K562 (cell line): ENCODE measurements at regions not wholly inside any gene's neighbourhood (a gene's known extent, or its start where the extent isn't known, plus 50 kb on each side); places are given as distances from the start of the nearest gene placed in this dataset.

Experiments used
- ATAC-seq: fragments of 200-7000 bp; cut with Tn5 transposase; 3 replicates; pipeline ENCODE4 v1.9.1; 2020; ENCODE audit warnings: moderate library complexity
- BruUV-seq: library from RNA; stranded (reverse); fragments of 400-500 nt; replicated peaks from 2 replicates; lab custom pipeline; 2021; lab: Mats Ljungman, UMichigan
- CTCF ChIA-PET: fragments of 300-600 bp; formaldehyde crosslinking; extraction: SDS; loops from one replicate; lab custom pipeline; 2021; ENCODE audit warnings: low intra/inter-chr PET ratio; lab: Yijun Ruan, JAX
- POLR2A ChIA-PET: fragments of 300-600, 350-650 bp; sonication (Branson Sonifier 250); formaldehyde crosslinking; extraction: SDS; loops from one replicate; lab custom pipeline; 2021; ENCODE audit warnings: antibody characterized with exemption, inconsistent platforms; lab: Yijun Ruan, JAX
- DNase-seq, 4 experiments: peaks; one replicate each; pipeline versions ENCODE4 v3.0.0 to v3.0.0-alpha.2; 2011 to 2018; ENCODE audit warnings: low spot score in 3 of 4, mixed read lengths in 3 of 4; ENCODE audit errors: extremely low read depth in 1 of 4
- FAIRE-seq: peaks from 2 replicates; lab custom pipeline; 2011; peaks lifted over from hg19 to GRCh38; lab: Jason Lieb, UNC
- H2AFZ ChIP-seq: 2 replicates; pipeline ENCODE4 v1.6.0; 2011; ENCODE audit warnings: low read depth, low read length, control low read depth, inconsistent platforms
- H3K27ac ChIP-seq: fragments of 200-600 bp; 3 replicates; pipeline ENCODE4 v1.8.0; 2011; ENCODE audit warnings: low read depth, mild to moderate bottlenecking, control low read depth, inconsistent platforms, low read length, moderate library complexity, mixed read lengths; ENCODE audit errors: extremely low read depth
- H3K27me3 ChIP-seq, 2 experiments: fragments of 300-600 bp in 1 of 2; 2 replicates in 1 of 2; 3 replicates in 1 of 2; pipeline versions ENCODE4 v1.6.0 to v1.8.0; 2011; ENCODE audit warnings: inconsistent platforms in 2 of 2, low read length in 2 of 2, mild to moderate bottlenecking in 1 of 2, mixed read lengths in 1 of 2, moderate library complexity in 1 of 2; ENCODE audit not compliant: control insufficient read depth in 2 of 2, insufficient read depth in 2 of 2
- H3K36me3 ChIP-seq: fragments of 300-600 bp; 3 replicates; pipeline ENCODE4 v1.8.0; 2011; ENCODE audit warnings: mild to moderate bottlenecking, low read length, inconsistent platforms; ENCODE audit not compliant: control insufficient read depth, insufficient read depth
- H3K4me1 ChIP-seq, 2 experiments: fragments of 200-600 bp in 1 of 2; replicated peaks in 1 of 2; 2 replicates in 1 of 2; 3 replicates in 1 of 2; pipeline versions ENCODE4 v1.5.1 to v1.8.0; 2011; ENCODE audit warnings: inconsistent platforms in 2 of 2, low read length in 2 of 2, mild to moderate bottlenecking in 1 of 2, mixed read lengths in 1 of 2, moderate library complexity in 1 of 2; ENCODE audit not compliant: control insufficient read depth in 2 of 2, insufficient read depth in 2 of 2
- H3K4me2 ChIP-seq: 2 replicates; pipeline ENCODE4 v1.6.1; 2011; ENCODE audit warnings: low read length, control low read depth, inconsistent platforms, mixed read lengths; ENCODE audit not compliant: insufficient read depth
- H3K4me3 ChIP-seq: fragments of 200-600 bp; sonication (generic), shearing (Covaris generic); 2 replicates; pipeline ENCODE4 v1.5.1; 2016; ENCODE audit warnings: control low read depth, inconsistent platforms
- H3K79me2 ChIP-seq: fragments of 200-600 bp; 3 replicates; pipeline ENCODE4 v1.8.0; 2011; ENCODE audit warnings: low read length, inconsistent platforms; ENCODE audit not compliant: control insufficient read depth, insufficient read depth
- H3K9ac ChIP-seq, 2 experiments: 2 replicates each; pipeline versions ENCODE4 v1.6.0 to v1.6.1; 2011; ENCODE audit warnings: low read depth in 2 of 2, low read length in 2 of 2, control low read depth in 1 of 2, inconsistent platforms in 1 of 2, mild to moderate bottlenecking in 1 of 2, mixed read lengths in 1 of 2; ENCODE audit not compliant: insufficient read depth in 1 of 2
- H3K9me1 ChIP-seq: one replicate; pipeline ENCODE4 v1.6.0; 2011; ENCODE audit warnings: inconsistent platforms, mild to moderate bottlenecking, low read length, moderate library complexity; ENCODE audit not compliant: control insufficient read depth, insufficient read depth
- H3K9me3 ChIP-seq: replicated peaks from 2 replicates; pipeline ENCODE4 v1.5.1; 2011; ENCODE audit warnings: low read depth, low read length, inconsistent platforms; ENCODE audit not compliant: control insufficient read depth, insufficient read depth
- H4K20me1 ChIP-seq: replicated peaks from 2 replicates; pipeline ENCODE4 v1.6.1; 2011; ENCODE audit warnings: low read length, inconsistent platforms, mixed read lengths; ENCODE audit not compliant: control insufficient read depth, insufficient read depth
- BMI1 ChIP-seq: fragments of 150-350 bp; IDR thresholded peaks from 2 replicates; pipeline ENCODE4 v1.6.1; 2014; ENCODE audit warnings: low read length
- EGR1 ChIP-seq: fragments of 450-650 bp; conservative IDR thresholded peaks from 2 replicates; pipeline ENCODE4 v1.6.1; 2017; ENCODE audit warnings: mild to moderate bottlenecking
- KLF13 ChIP-seq: fragments of 450-650 bp; IDR thresholded peaks from 2 replicates; pipeline ENCODE4 v1.6.1; 2016; ENCODE audit warnings: missing genetic modification characterization, low read depth, mild to moderate bottlenecking, missing compliant biosample characterization, moderate library complexity, borderline replicate concordance
- SMAD4 ChIP-seq: fragments of 250-450 bp; sonication (Bioruptor Pico); conservative IDR thresholded peaks from 2 replicates; pipeline ENCODE4 v1.8.0; 2021; ENCODE audit warnings: inconsistent platforms, mild to moderate bottlenecking, moderate library complexity
- SMARCC2 ChIP-seq: fragments of 450-650 bp; IDR thresholded peaks from 2 replicates; pipeline ENCODE4 v1.6.1; 2017; ENCODE audit warnings: antibody characterized with exemption, moderate library complexity, mild to moderate bottlenecking, low read depth
- ZBTB17 ChIP-seq: fragments of 450-650 bp; formaldehyde crosslinking; IDR thresholded peaks from 2 replicates; pipeline ENCODE4 v1.4.0; 2020; ENCODE audit warnings: mild to moderate bottlenecking
- WGBS: fragments of 100-300 bp; shearing (Covaris generic); methylation state at CpG from one replicate; pipeline ENCODE4 v1.1.6; 2016; ENCODE audit warnings: low coverage, mixed read lengths; ENCODE audit not compliant: insufficient coverage; ENCODE audit errors: missing lambda C conversion rate; 5-methylcytosine and 5-hydroxymethylcytosine counted together
- in situ Hi-C: fragments of 300-500 bp; cut with MboI; formaldehyde crosslinking; loops from 4 replicates; pipeline ENCODE4 v1.15.0; 2018; ENCODE audit warnings: inconsistent platforms, mixed read lengths
- intact Hi-C: fragments of 100-400 bp; cut with micrococcal nuclease; formaldehyde crosslinking; loops from 2 replicates; pipeline ENCODE4 v1.14.2; 2022
- TF ChIP-seq, protein P1 (sequence below): fragments of 450-650 bp; conservative IDR thresholded peaks from 2 replicates; pipeline ENCODE4 v1.6.1; 2016; ENCODE audit warnings: missing genetic modification characterization, low read depth, mild to moderate bottlenecking, missing compliant biosample characterization, moderate library complexity
- TF ChIP-seq, protein P2 (sequence below): fragments of 200-600 bp; sonication (generic); IDR thresholded peaks from one replicate; pipeline ENCODE4 v1.6.1; 2012; ENCODE audit warnings: mild to moderate bottlenecking, low read depth, low read length, inconsistent platforms

DNA sequence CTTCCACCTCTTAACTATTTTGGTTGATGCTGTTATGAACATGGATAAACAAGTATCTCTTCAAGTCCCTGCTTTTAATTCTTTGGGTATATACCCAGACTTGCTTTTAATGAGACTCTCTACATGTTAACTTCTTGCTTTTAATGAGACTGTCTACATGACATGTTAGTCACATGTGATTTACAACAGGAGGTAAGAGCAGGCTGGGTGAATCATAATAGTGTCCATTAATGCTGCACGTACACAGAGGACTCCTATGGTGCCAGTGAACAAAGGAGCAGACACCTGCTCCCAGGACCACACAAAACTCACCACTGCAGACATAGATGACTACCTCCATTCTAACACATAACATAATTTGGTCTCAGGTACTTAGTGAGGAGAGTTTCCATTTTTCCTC lies 273.4 kb upstream of the NSMCE3 start:
- ChIA-PET CTCF (no interaction called here), POLR2A (no interaction called here)
- intact Hi-C loops = no loop called here
- no peak overlapping the region for H2AFZ ChIP-seq
- H3K36me3 ChIP-seq = no peaks in the 10 kb centered on the region
- WGBS = 0% methylated on average over 1 of the region's 1 CpG
- BruUV-seq = no TSS peak
- H3K9me3 ChIP-seq = no peaks in the 10 kb centered on the region
- in situ Hi-C loops = no loop called here
- H3K4me3 ChIP-seq = no peak overlapping the region
- H3K9ac ChIP-seq = no peak overlapping the region
- H3K9me1 ChIP-seq = no peaks in the 10 kb centered on the region
- no peak for DNase-seq
- H4K20me1 ChIP-seq = no peaks in the 10 kb centered on the region
- no peak for ATAC-seq
- peaks cover 6 to 22% of the 10 kb centered on the region in 2 experiments for H3K27me3 ChIP-seq
- H3K27ac ChIP-seq = no peak overlapping the region
- no peak for FAIRE-seq
- H3K4me2 ChIP-seq = no peak overlapping the region
- H3K4me1 ChIP-seq = no peaks in the 10 kb centered on the region
- no peaks in the 10 kb centered on the region for H3K79me2 ChIP-seq
- TF ChIP-seq, protein P1, sequence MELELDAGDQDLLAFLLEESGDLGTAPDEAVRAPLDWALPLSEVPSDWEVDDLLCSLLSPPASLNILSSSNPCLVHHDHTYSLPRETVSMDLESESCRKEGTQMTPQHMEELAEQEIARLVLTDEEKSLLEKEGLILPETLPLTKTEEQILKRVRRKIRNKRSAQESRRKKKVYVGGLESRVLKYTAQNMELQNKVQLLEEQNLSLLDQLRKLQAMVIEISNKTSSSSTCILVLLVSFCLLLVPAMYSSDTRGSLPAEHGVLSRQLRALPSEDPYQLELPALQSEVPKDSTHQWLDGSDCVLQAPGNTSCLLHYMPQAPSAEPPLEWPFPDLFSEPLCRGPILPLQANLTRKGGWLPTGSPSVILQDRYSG (tag) = no peak
- TF ChIP-seq SMARCC2 (no peak), KLF13 (no peak), SMAD4 (no peak), ZBTB17 (CRISPR knock-in tag) (no peak), EGR1 (no peak), BMI1 (no peak)
- TF ChIP-seq, protein P2, sequence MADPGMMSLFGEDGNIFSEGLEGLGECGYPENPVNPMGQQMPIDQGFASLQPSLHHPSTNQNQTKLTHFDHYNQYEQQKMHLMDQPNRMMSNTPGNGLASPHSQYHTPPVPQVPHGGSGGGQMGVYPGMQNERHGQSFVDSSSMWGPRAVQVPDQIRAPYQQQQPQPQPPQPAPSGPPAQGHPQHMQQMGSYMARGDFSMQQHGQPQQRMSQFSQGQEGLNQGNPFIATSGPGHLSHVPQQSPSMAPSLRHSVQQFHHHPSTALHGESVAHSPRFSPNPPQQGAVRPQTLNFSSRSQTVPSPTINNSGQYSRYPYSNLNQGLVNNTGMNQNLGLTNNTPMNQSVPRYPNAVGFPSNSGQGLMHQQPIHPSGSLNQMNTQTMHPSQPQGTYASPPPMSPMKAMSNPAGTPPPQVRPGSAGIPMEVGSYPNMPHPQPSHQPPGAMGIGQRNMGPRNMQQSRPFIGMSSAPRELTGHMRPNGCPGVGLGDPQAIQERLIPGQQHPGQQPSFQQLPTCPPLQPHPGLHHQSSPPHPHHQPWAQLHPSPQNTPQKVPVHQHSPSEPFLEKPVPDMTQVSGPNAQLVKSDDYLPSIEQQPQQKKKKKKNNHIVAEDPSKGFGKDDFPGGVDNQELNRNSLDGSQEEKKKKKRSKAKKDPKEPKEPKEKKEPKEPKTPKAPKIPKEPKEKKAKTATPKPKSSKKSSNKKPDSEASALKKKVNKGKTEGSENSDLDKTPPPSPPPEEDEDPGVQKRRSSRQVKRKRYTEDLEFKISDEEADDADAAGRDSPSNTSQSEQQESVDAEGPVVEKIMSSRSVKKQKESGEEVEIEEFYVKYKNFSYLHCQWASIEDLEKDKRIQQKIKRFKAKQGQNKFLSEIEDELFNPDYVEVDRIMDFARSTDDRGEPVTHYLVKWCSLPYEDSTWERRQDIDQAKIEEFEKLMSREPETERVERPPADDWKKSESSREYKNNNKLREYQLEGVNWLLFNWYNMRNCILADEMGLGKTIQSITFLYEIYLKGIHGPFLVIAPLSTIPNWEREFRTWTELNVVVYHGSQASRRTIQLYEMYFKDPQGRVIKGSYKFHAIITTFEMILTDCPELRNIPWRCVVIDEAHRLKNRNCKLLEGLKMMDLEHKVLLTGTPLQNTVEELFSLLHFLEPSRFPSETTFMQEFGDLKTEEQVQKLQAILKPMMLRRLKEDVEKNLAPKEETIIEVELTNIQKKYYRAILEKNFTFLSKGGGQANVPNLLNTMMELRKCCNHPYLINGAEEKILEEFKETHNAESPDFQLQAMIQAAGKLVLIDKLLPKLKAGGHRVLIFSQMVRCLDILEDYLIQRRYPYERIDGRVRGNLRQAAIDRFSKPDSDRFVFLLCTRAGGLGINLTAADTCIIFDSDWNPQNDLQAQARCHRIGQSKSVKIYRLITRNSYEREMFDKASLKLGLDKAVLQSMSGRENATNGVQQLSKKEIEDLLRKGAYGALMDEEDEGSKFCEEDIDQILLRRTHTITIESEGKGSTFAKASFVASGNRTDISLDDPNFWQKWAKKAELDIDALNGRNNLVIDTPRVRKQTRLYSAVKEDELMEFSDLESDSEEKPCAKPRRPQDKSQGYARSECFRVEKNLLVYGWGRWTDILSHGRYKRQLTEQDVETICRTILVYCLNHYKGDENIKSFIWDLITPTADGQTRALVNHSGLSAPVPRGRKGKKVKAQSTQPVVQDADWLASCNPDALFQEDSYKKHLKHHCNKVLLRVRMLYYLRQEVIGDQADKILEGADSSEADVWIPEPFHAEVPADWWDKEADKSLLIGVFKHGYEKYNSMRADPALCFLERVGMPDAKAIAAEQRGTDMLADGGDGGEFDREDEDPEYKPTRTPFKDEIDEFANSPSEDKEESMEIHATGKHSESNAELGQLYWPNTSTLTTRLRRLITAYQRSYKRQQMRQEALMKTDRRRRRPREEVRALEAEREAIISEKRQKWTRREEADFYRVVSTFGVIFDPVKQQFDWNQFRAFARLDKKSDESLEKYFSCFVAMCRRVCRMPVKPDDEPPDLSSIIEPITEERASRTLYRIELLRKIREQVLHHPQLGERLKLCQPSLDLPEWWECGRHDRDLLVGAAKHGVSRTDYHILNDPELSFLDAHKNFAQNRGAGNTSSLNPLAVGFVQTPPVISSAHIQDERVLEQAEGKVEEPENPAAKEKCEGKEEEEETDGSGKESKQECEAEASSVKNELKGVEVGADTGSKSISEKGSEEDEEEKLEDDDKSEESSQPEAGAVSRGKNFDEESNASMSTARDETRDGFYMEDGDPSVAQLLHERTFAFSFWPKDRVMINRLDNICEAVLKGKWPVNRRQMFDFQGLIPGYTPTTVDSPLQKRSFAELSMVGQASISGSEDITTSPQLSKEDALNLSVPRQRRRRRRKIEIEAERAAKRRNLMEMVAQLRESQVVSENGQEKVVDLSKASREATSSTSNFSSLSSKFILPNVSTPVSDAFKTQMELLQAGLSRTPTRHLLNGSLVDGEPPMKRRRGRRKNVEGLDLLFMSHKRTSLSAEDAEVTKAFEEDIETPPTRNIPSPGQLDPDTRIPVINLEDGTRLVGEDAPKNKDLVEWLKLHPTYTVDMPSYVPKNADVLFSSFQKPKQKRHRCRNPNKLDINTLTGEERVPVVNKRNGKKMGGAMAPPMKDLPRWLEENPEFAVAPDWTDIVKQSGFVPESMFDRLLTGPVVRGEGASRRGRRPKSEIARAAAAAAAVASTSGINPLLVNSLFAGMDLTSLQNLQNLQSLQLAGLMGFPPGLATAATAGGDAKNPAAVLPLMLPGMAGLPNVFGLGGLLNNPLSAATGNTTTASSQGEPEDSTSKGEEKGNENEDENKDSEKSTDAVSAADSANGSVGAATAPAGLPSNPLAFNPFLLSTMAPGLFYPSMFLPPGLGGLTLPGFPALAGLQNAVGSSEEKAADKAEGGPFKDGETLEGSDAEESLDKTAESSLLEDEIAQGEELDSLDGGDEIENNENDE = no peak
